Esophagus squamous epithelium (tissue), 5 donors: ENCODE measurements at regions not wholly inside any gene's neighbourhood (a gene's known extent, or its start where the extent isn't known, plus 50 kb on each side); places are given as distances from the start of the nearest gene placed in this dataset.

Experiments
- DNase-seq: peaks from one replicate; lab custom pipeline; 2025; lab: John Stamatoyannopoulos, UW
- H3K27ac ChIP-seq, 4 donors: fragments of 200-600 bp; sonication (generic); one replicate each; pipeline ENCODE4 v1.5.1; 2016 to 2019; ENCODE audit warnings: mild to moderate bottlenecking in 1 of 4
- H3K27me3 ChIP-seq, 4 donors: fragments of 200-600 bp; sonication (generic); 1 replicate in 3 of 4; 2 replicates in 1 of 4; pipeline versions ENCODE4 v1.5.1 to v1.6.0; 2017 to 2021; ENCODE audit warnings: antibody characterized with exemption in 1 of 4
- H3K36me3 ChIP-seq, 3 donors: fragments of 200-600 bp; sonication (generic); one replicate each; pipeline ENCODE4 v1.5.1; 2016 to 2019
- H3K4me1 ChIP-seq, 3 donors: fragments of 200-600 bp; sonication (generic); one replicate each; pipeline ENCODE4 v1.5.1; 2017 to 2019
- H3K4me3 ChIP-seq, 4 donors: fragments of 200-600 bp; sonication (generic); 1 replicate in 3 of 4; 2 replicates in 1 of 4; pipeline ENCODE4 v1.5.1; 2016 to 2019; ENCODE audit warnings: mild to moderate bottlenecking in 2 of 4, moderate library complexity in 1 of 4
- H3K9me3 ChIP-seq, 3 donors: fragments of 200-600 bp; sonication (generic); one replicate each; pipeline ENCODE4 v1.5.1; 2016 to 2019
- CTCF ChIP-seq, 6 experiments: fragments of 450-650 bp in 4 of 6; fragments of 200-600 bp in 2 of 6; sonication (generic) in 2 of 6; IDR thresholded peaks; one replicate each; pipeline ENCODE4 v1.5.1; 2016 to 2019; ENCODE audit warnings: antibody characterized with exemption in 6 of 6, mild to moderate bottlenecking in 4 of 6, moderate library complexity in 4 of 6
- POLR2A ChIP-seq, 4 donors: fragments of 450-650 bp; IDR thresholded peaks; one replicate each; pipeline ENCODE4 v1.6.1; 2017; ENCODE audit warnings: antibody characterized with exemption in 4 of 4, mild to moderate bottlenecking in 4 of 4, moderate library complexity in 3 of 4
- WGBS, 2 donors: methylation state at CpG; one replicate each; pipeline ENCODE4 v1.1.5; 2018; 5-methylcytosine and 5-hydroxymethylcytosine counted together
- intact Hi-C: fragments of 100-400 bp; cut with DNase I; formaldehyde crosslinking; loops from one replicate; pipeline ENCODE4 v1.15.0; 2022
- donor health status: DM: yes; HTN: yes; CAD: no.

GRCh38 chr4:17328141-17328815 is 183.6 kb downstream of the QDPR start:
- intact Hi-C loops, result loop anchor here (10.0 kb wide), 1 partner anchor 413 kb away; no protein-coding TSS in a partner anchor
- DNase-seq, result no peak
- no peaks in the 10 kb centered on the region for H3K9me3 ChIP-seq
- no peaks in the 10 kb centered on the region for H3K27me3 ChIP-seq
- 42 to 71% methylated on average over 5 of the region's 5 CpGs for WGBS, 2 donors
- TF ChIP-seq CTCF (IDR thresholded peaks at IDR 0.05) (no peak), POLR2A (IDR thresholded peaks at IDR 0.05) (no peak)
- H3K4me3 ChIP-seq, result no peak overlapping the region
- peaks cover 3 to 44% (median 16%) of the 10 kb centered on the region in 3 donors for H3K4me1 ChIP-seq
- H3K36me3 ChIP-seq, result no peaks in the 10 kb centered on the region
- peak overlapping the region in 1 of 4 donors; percentile 19 for H3K27ac ChIP-seq

- 58 to 76% methylated on average over 6 of the region's 6 CpGs for WGBS, 2 donors
- no peak for DNase-seq
- no peaks in the 10 kb centered on the region for H3K36me3 ChIP-seq
- peaks cover 3 to 44% (median 16%) of the 10 kb centered on the region in 3 donors for H3K4me1 ChIP-seq
- H3K9me3 ChIP-seq, result no peaks in the 10 kb centered on the region
- intact Hi-C loops, result loop anchor here (10.0 kb wide), 1 partner anchor 413 kb away; no protein-coding TSS in a partner anchor
- no peak for TF ChIP-seq CTCF (IDR thresholded peaks at IDR 0.05)
- no peak for TF ChIP-seq POLR2A (IDR thresholded peaks at IDR 0.05)
- peak overlapping the region in 1 of 4 donors; percentile 13 for H3K27ac ChIP-seq
- no peaks in the 10 kb centered on the region for H3K27me3 ChIP-seq
- H3K4me3 ChIP-seq, result no peak overlapping the region
Observed at GRCh38 chr4:17327591-17327990, 184.3 kb downstream of the QDPR start.

GRCh38 chr4:17326756-17327155 is 185.1 kb downstream of the QDPR start:
- H3K9me3 ChIP-seq, result no peaks in the 10 kb centered on the region
- peaks cover 3 to 44% (median 16%) of the 10 kb centered on the region in 3 donors for H3K4me1 ChIP-seq
- 75 to 79% methylated on average over 2 of the region's 2 CpGs for WGBS, 2 donors
- no peak overlapping the region for H3K4me3 ChIP-seq
- no peaks in the 10 kb centered on the region for H3K27me3 ChIP-seq
- intact Hi-C loops, result loop anchor here (10.0 kb wide), 1 partner anchor 412 kb away; no protein-coding TSS in a partner anchor
- no peak for DNase-seq
- H3K36me3 ChIP-seq, result no peaks in the 10 kb centered on the region
- TF ChIP-seq CTCF (IDR thresholded peaks at IDR 0.05), result no peak
- TF ChIP-seq POLR2A (IDR thresholded peaks at IDR 0.05), result no peak
- no peak overlapping the region for H3K27ac ChIP-seq

GRCh38 chr4:17325098-17325497 is 186.8 kb downstream of the QDPR start:
- Histone ChIP-seq H3K36me3 (no peaks in the 10 kb centered on the region), H3K27ac (no peak overlapping the region), H3K27me3 (no peaks in the 10 kb centered on the region), H3K4me1 (peaks cover 3 to 39% (median 16%) of the 10 kb centered on the region in 3 donors), H3K9me3 (no peaks in the 10 kb centered on the region), H3K4me3 (no peak overlapping the region)
- intact Hi-C loops, result loop anchor here (10.0 kb wide), 1 partner anchor 410 kb away; no protein-coding TSS in a partner anchor
- TF ChIP-seq POLR2A (IDR thresholded peaks at IDR 0.05), result no peak
- TF ChIP-seq CTCF (IDR thresholded peaks at IDR 0.05), result no peak
- 93 to 100% methylated on average over 2 of the region's 2 CpGs for WGBS, 2 donors
- no peak for DNase-seq

- Histone ChIP-seq H3K36me3 (no peaks in the 10 kb centered on the region), H3K9me3 (no peaks in the 10 kb centered on the region), H3K27ac (peak overlapping the region in 1 of 4 donors; percentile 30), H3K4me3 (peak overlapping the region in 1 of 4 donors; percentile 12), H3K4me1 (peaks cover 3 to 32% (median 15%) of the 10 kb centered on the region in 3 donors), H3K27me3 (no peaks in the 10 kb centered on the region)
- WGBS, 2 donors, result 7 to 8% methylated on average over 11 of the region's 11 CpGs
- intact Hi-C loops, result loop anchor here (10.0 kb wide), 1 partner anchor 410 kb away; no protein-coding TSS in a partner anchor
- DNase-seq, result no peak
- no peak for TF ChIP-seq POLR2A (IDR thresholded peaks at IDR 0.05)
- TF ChIP-seq CTCF (IDR thresholded peaks at IDR 0.05), result peak; percentile 21 to 72 (median 62)
Observed at GRCh38 chr4:17324386-17324830, 187.5 kb downstream of the QDPR start.
